ENCODE measurements at regions not wholly inside any gene's neighbourhood (a gene's known extent, or its start where the extent isn't known, plus 50 kb on each side); places are given as distances from the start of the nearest gene placed in this dataset.

- H3K4me1 ChIP-seq = no peaks in the 10 kb centered on the region
These were observed 250.3 kb downstream of the GBA3 start for GRCh38 chr4:22942920-22943559.

GRCh38 chr4:22941688-22942375, 249.1 kb downstream of the GBA3 start:
- Histone ChIP-seq H3K36me3 (ENCODE audit: control insufficient read depth, insufficient read depth, low read length) (no peaks in the 10 kb centered on the region), H3K79me2 (no peaks in the 10 kb centered on the region), H3K27me3 (ENCODE audit: control insufficient read depth, insufficient read depth, low read length) (no peaks in the 10 kb centered on the region), H3K9ac (no peak overlapping the region), H2AFZ (no peak overlapping the region), H3K9me3 (ENCODE audit: control insufficient read depth, low read length) (no peaks in the 10 kb centered on the region), H3K4me3 (ENCODE audit: low read depth, low read length) (no peak overlapping the region), H3K4me2 (ENCODE audit: low read length) (no peak overlapping the region), H3K4me1 (no peaks in the 10 kb centered on the region), H3K27ac (no peak overlapping the region)
- TF ChIP-seq CTCF (IDR thresholded peaks at IDR 0.05) = no peak

More at GRCh38 chr4:22942920-22943559, 250.3 kb downstream of the GBA3 start:
- H3K9ac ChIP-seq = no peak overlapping the region
- H3K79me2 ChIP-seq = no peaks in the 10 kb centered on the region
- no peaks in the 10 kb centered on the region for H3K9me3 ChIP-seq (ENCODE audit: control insufficient read depth, low read length)
- H2AFZ ChIP-seq = no peak overlapping the region
- H3K4me2 ChIP-seq (ENCODE audit: low read length) = no peak overlapping the region
- TF ChIP-seq CTCF (IDR thresholded peaks at IDR 0.05) = no peak
- no peaks in the 10 kb centered on the region for H3K36me3 ChIP-seq (ENCODE audit: control insufficient read depth, insufficient read depth, low read length)
- H3K27ac ChIP-seq = no peak overlapping the region
- no peak overlapping the region for H3K4me3 ChIP-seq (ENCODE audit: low read depth, low read length)
- H3K27me3 ChIP-seq (ENCODE audit: control insufficient read depth, insufficient read depth, low read length) = no peaks in the 10 kb centered on the region

GRCh38 chr4:22932326-22932725, 239.6 kb downstream of the GBA3 start:
- Histone ChIP-seq H3K4me3 (ENCODE audit: low read depth, low read length) (no peak overlapping the region), H3K9me3 (ENCODE audit: control insufficient read depth, low read length) (peaks cover 3% of the 10 kb centered on the region), H3K27me3 (ENCODE audit: control insufficient read depth, insufficient read depth, low read length) (no peaks in the 10 kb centered on the region), H3K4me2 (ENCODE audit: low read length) (no peak overlapping the region), H2AFZ (no peak overlapping the region), H3K79me2 (no peaks in the 10 kb centered on the region), H3K4me1 (no peaks in the 10 kb centered on the region), H3K27ac (no peak overlapping the region), H3K36me3 (ENCODE audit: control insufficient read depth, insufficient read depth, low read length) (no peaks in the 10 kb centered on the region), H3K9ac (no peak overlapping the region)
- TF ChIP-seq CTCF (IDR thresholded peaks at IDR 0.05) = no peak

GRCh38 chr4:22922426-22922825, 229.7 kb downstream of the GBA3 start:
- Histone ChIP-seq H3K4me1 (no peaks in the 10 kb centered on the region), H3K9ac (no peak overlapping the region), H3K4me3 (ENCODE audit: low read depth, low read length) (no peak overlapping the region), H3K36me3 (ENCODE audit: control insufficient read depth, insufficient read depth, low read length) (no peaks in the 10 kb centered on the region), H2AFZ (no peak overlapping the region), H3K9me3 (ENCODE audit: control insufficient read depth, low read length) (no peaks in the 10 kb centered on the region), H3K4me2 (ENCODE audit: low read length) (no peak overlapping the region), H3K27ac (no peak overlapping the region), H3K27me3 (ENCODE audit: control insufficient read depth, insufficient read depth, low read length) (no peaks in the 10 kb centered on the region), H3K79me2 (no peaks in the 10 kb centered on the region)
- no peak for TF ChIP-seq CTCF (IDR thresholded peaks at IDR 0.05)

- Histone ChIP-seq H3K79me2 (no peaks in the 10 kb centered on the region), H3K4me1 (no peaks in the 10 kb centered on the region), H3K27ac (no peak overlapping the region), H3K9me3 (ENCODE audit: control insufficient read depth, low read length) (no peaks in the 10 kb centered on the region), H3K4me2 (ENCODE audit: low read length) (no peak overlapping the region), H3K27me3 (ENCODE audit: control insufficient read depth, insufficient read depth, low read length) (no peaks in the 10 kb centered on the region), H3K36me3 (ENCODE audit: control insufficient read depth, insufficient read depth, low read length) (no peaks in the 10 kb centered on the region), H3K9ac (no peak overlapping the region), H3K4me3 (ENCODE audit: low read depth, low read length) (no peak overlapping the region), H2AFZ (no peak overlapping the region)
- no peak for TF ChIP-seq CTCF (IDR thresholded peaks at IDR 0.05)
These were observed 229.2 kb downstream of the GBA3 start for GRCh38 chr4:22921936-22922335.
